IMR-90 (cell line): ENCODE measurements at regions not wholly inside any gene's neighbourhood (a gene's known extent, or its start where the extent isn't known, plus 50 kb on each side); places are given as distances from the start of the nearest gene placed in this dataset.

Experiments
- MAFK ChIP-seq: IDR thresholded peaks from 2 replicates; pipeline ENCODE4 v1.6.1; 2012; ENCODE audit warnings: low read depth, low read length, improper control_type of control experiment
- POLR2A ChIP-seq: IDR thresholded peaks from 2 replicates; pipeline ENCODE4 v1.6.1; 2012; ENCODE audit warnings: mild to moderate bottlenecking, low read depth, low read length
- RFX5 ChIP-seq: IDR thresholded peaks from 2 replicates; pipeline ENCODE4 v1.8.0; 2012; ENCODE audit warnings: low read depth, mild to moderate bottlenecking, low read length, moderate library complexity
- TF ChIP-seq, protein P1 (sequence below): conservative IDR thresholded peaks from 2 replicates; pipeline ENCODE4 v1.5.1; 2012; ENCODE audit warnings: mild to moderate bottlenecking, low read depth, low read length, improper control_type of control experiment

DNA sequence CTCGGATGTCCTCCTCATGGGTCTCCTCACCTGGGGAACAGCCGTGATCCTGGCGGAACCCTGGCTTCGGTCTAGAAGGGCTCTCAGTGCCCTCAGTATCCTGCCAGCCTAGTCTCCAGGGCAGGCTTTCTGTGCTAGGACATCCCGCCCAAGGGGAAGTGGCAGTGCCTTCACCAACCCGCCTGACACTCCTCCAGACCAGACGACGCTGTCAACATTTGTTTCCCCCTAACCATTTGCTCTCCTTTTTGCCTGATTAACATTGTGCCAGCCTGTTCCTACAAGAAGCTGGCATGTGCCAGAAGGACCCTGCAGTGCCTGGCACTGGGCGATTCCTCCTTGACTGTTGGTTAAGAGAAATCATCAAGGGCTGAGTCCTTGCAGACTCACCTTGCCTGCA is 358.9 kb upstream of the IRX2 start:
- TF ChIP-seq, protein P1, sequence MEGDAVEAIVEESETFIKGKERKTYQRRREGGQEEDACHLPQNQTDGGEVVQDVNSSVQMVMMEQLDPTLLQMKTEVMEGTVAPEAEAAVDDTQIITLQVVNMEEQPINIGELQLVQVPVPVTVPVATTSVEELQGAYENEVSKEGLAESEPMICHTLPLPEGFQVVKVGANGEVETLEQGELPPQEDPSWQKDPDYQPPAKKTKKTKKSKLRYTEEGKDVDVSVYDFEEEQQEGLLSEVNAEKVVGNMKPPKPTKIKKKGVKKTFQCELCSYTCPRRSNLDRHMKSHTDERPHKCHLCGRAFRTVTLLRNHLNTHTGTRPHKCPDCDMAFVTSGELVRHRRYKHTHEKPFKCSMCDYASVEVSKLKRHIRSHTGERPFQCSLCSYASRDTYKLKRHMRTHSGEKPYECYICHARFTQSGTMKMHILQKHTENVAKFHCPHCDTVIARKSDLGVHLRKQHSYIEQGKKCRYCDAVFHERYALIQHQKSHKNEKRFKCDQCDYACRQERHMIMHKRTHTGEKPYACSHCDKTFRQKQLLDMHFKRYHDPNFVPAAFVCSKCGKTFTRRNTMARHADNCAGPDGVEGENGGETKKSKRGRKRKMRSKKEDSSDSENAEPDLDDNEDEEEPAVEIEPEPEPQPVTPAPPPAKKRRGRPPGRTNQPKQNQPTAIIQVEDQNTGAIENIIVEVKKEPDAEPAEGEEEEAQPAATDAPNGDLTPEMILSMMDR, result no peak
- TF ChIP-seq MAFK (no peak), RFX5 (no peak), POLR2A (no peak)
